GM23338 (cell line): ENCODE measurements at regions not wholly inside any gene's neighbourhood (a gene's known extent, or its start where the extent isn't known, plus 50 kb on each side); places are given as distances from the start of the nearest gene placed in this dataset.

ENCODE experiments used
- ATAC-seq: fragments of 200-7000 bp; cut with Tn5 transposase; 3 replicates; pipeline ENCODE4 v1.9.1; 2020
- DNase-seq: peaks from one replicate; pipeline ENCODE4 v3.0.0-alpha.2; 2015; ENCODE audit warnings: low spot score
- H2AFZ ChIP-seq: fragments of 200-600 bp; sonication (generic); 2 replicates; pipeline ENCODE4 v1.8.0; 2016; ENCODE audit warnings: antibody characterized with exemption, mild to moderate bottlenecking, moderate library complexity
- H3F3A ChIP-seq: fragments of 200-600 bp; sonication (generic); replicated peaks from 2 replicates; pipeline ENCODE4 v1.8.0; 2017; ENCODE audit warnings: antibody characterized with exemption, mixed run types, low read depth
- H3K27ac ChIP-seq: fragments of 200-600 bp; sonication (generic); 2 replicates; pipeline ENCODE4 v1.6.1; 2016; ENCODE audit warnings: low read depth
- H3K27me3 ChIP-seq: fragments of 200-600 bp; sonication (generic); 2 replicates; pipeline ENCODE4 v1.8.0; 2016; ENCODE audit warnings: mild to moderate bottlenecking, mixed run types, moderate library complexity; ENCODE audit not compliant: insufficient read depth
- H3K36me3 ChIP-seq: fragments of 200-600 bp; sonication (generic); 2 replicates; pipeline ENCODE4 v1.8.0; 2016; ENCODE audit warnings: mild to moderate bottlenecking; ENCODE audit not compliant: insufficient read depth
- H3K4me1 ChIP-seq: fragments of 200-600 bp; sonication (generic); 2 replicates; pipeline ENCODE4 v1.8.0; 2016; ENCODE audit warnings: mild to moderate bottlenecking, moderate library complexity; ENCODE audit not compliant: insufficient read depth
- H3K4me2 ChIP-seq: fragments of 200-600 bp; sonication (generic); 2 replicates; pipeline ENCODE4 v1.7.1; 2017; ENCODE audit warnings: mixed run types
- H3K4me3 ChIP-seq: fragments of 200-600 bp; sonication (generic); 2 replicates; pipeline ENCODE4 v1.6.1; 2016; ENCODE audit warnings: mixed run types
- H3K79me2 ChIP-seq: fragments of 200-600 bp; sonication (generic); replicated peaks from 2 replicates; pipeline ENCODE4 v1.8.0; 2017; ENCODE audit warnings: mild to moderate bottlenecking; ENCODE audit not compliant: insufficient read depth
- H3K9me2 ChIP-seq: fragments of 200-600 bp; sonication (generic); 2 replicates; pipeline ENCODE4 v1.8.0; 2017; ENCODE audit not compliant: insufficient read depth
- H4K20me1 ChIP-seq: fragments of 200-600 bp; sonication (generic); replicated peaks from 2 replicates; pipeline ENCODE4 v1.8.0; 2017; ENCODE audit warnings: mild to moderate bottlenecking; ENCODE audit not compliant: insufficient read depth
- H3K27ac Mint-ChIP-seq: 2 replicates; pipeline ENCODE4 v1.8.0; 2020; ENCODE audit warnings: inconsistent platforms, mild to moderate bottlenecking, moderate library complexity, mixed read lengths
- H3K27me3 Mint-ChIP-seq: 3 replicates; pipeline ENCODE4 v1.8.0; 2022; ENCODE audit warnings: low read depth, mild to moderate bottlenecking, moderate library complexity, mixed read lengths, inconsistent platforms; ENCODE audit not compliant: insufficient read depth, poor library complexity
- H3K36me3 Mint-ChIP-seq: 3 replicates; pipeline ENCODE4 v1.8.0; 2021; ENCODE audit warnings: low read depth, mild to moderate bottlenecking, inconsistent platforms, moderate library complexity, mixed read lengths
- H3K4me1 Mint-ChIP-seq: 3 replicates; pipeline ENCODE4 v1.8.0; 2020; ENCODE audit warnings: mild to moderate bottlenecking, inconsistent platforms, mixed read lengths
- H3K4me3 Mint-ChIP-seq: 3 replicates; pipeline ENCODE4 v1.8.0; 2021; ENCODE audit warnings: moderate library complexity, mild to moderate bottlenecking, inconsistent platforms, mixed read lengths
- H3K9me3 Mint-ChIP-seq: 3 replicates; pipeline ENCODE4 v1.8.0; 2020; ENCODE audit warnings: moderate library complexity, mild to moderate bottlenecking, inconsistent platforms, mixed read lengths
- CREB1 ChIP-seq: fragments of 250-450 bp; sonication (Bioruptor Pico); IDR thresholded peaks from 2 replicates; pipeline ENCODE4 v1.5.0; 2020; ENCODE audit warnings: low read depth, mild to moderate bottlenecking, moderate library complexity
- EZH2 ChIP-seq: fragments of 200-600 bp; sonication (generic); IDR thresholded peaks from one replicate; pipeline ENCODE4 v1.8.0; 2017; ENCODE audit warnings: antibody characterized with exemption, mild to moderate bottlenecking, low read depth; ENCODE audit not compliant: unreplicated experiment
- EZH2phosphoT487 ChIP-seq: fragments of 200-600 bp; sonication (generic); IDR thresholded peaks from one replicate; pipeline ENCODE4 v1.8.1; 2018; ENCODE audit warnings: antibody characterized with exemption; ENCODE audit not compliant: unreplicated experiment
- JUNB ChIP-seq: IDR thresholded peaks from one replicate; pipeline ENCODE4 v1.6.1; 2016; ENCODE audit warnings: antibody characterized with exemption; ENCODE audit not compliant: unreplicated experiment
- NANOG ChIP-seq: IDR thresholded peaks from 2 replicates; pipeline ENCODE4 v1.6.1; 2016; ENCODE audit warnings: antibody characterized with exemption, borderline replicate concordance
- STAT1 ChIP-seq: IDR thresholded peaks from one replicate; pipeline ENCODE4 v1.6.1; 2016; ENCODE audit warnings: antibody characterized with exemption; ENCODE audit not compliant: unreplicated experiment
- ZNF114 ChIP-seq: fragments of 250-450 bp; sonication (Bioruptor Pico); IDR thresholded peaks from 2 replicates; pipeline ENCODE4 v1.5.0; 2020; ENCODE audit warnings: mild to moderate bottlenecking, moderate library complexity
- ZNF331 ChIP-seq: fragments of 250-450 bp; sonication (Bioruptor Pico); IDR thresholded peaks from 2 replicates; pipeline ENCODE4 v1.5.0; 2020; ENCODE audit warnings: low read depth, mild to moderate bottlenecking, moderate library complexity
- TF ChIP-seq, protein P1 (sequence below): fragments of 250-450 bp; sonication (Bioruptor Pico); IDR thresholded peaks from 2 replicates; pipeline ENCODE4 v1.5.0; 2020; ENCODE audit warnings: mild to moderate bottlenecking, moderate library complexity
- TF ChIP-seq, protein P2 (sequence below): IDR thresholded peaks from one replicate; pipeline ENCODE4 v1.6.1; 2018; ENCODE audit warnings: antibody characterized with exemption; ENCODE audit not compliant: unreplicated experiment
- TF ChIP-seq, protein P3 (sequence below): IDR thresholded peaks from 2 replicates; pipeline ENCODE4 v1.6.1; 2016; ENCODE audit warnings: antibody characterized with exemption

DNA sequence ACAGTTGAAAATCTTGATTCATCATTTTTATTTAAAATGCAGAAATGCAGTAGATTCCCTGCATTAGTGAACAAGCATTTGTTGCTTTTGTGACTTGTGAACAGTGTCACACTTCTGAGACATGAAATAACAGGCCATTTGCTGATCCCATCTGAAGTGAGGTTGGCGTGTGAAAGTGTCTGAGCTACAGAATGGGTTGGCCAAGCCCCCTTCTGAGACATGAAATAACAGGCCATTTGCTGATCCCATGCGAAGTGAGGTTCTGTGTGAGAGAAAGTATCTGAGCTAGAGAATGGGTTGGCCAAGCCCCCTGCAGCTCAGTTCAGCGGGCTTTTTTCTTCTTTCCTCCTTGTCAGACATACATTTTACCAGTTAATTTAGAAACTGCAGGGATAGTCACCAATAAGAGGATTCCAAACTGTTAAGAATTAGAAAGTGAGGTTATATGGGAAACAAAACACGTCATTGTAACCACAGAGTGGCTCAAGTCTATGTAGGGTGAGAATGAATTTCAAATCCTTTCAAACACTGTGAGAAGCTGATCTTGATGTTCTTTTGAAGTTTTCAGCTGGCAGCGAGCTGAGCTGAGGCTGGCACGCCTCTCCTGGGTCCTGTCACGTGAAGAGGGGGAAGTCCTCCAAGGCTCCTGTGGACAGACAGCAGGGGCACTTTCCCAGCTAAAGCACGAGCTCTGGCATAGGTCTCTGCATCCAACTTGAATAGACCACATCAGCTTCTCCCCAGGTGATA, 339.2 kb upstream of the SALL3 start:
- peaks cover under 1% of the 10 kb centered on the region; the same call in 1 of the 2 replicates for H3K36me3 ChIP-seq
- no peak overlapping the region for H3K4me3 Mint-ChIP-seq
- no peak overlapping the region for H2AFZ ChIP-seq
- peaks cover 63% of the 10 kb centered on the region for H3K36me3 Mint-ChIP-seq
- H3K27ac Mint-ChIP-seq: no peak overlapping the region
- H3K27me3 Mint-ChIP-seq: peaks cover 6% of the 10 kb centered on the region
- H3K27ac ChIP-seq: no peak overlapping the region
- no peaks in the 10 kb centered on the region for H4K20me1 ChIP-seq
- no peak for TF ChIP-seq CREB1 (CRISPR knock-in tag)
- TF ChIP-seq EZH2: no peak
- TF ChIP-seq ZNF331: no peak
- no peak for TF ChIP-seq STAT1
- no peak for TF ChIP-seq NANOG
- TF ChIP-seq, protein P1, sequence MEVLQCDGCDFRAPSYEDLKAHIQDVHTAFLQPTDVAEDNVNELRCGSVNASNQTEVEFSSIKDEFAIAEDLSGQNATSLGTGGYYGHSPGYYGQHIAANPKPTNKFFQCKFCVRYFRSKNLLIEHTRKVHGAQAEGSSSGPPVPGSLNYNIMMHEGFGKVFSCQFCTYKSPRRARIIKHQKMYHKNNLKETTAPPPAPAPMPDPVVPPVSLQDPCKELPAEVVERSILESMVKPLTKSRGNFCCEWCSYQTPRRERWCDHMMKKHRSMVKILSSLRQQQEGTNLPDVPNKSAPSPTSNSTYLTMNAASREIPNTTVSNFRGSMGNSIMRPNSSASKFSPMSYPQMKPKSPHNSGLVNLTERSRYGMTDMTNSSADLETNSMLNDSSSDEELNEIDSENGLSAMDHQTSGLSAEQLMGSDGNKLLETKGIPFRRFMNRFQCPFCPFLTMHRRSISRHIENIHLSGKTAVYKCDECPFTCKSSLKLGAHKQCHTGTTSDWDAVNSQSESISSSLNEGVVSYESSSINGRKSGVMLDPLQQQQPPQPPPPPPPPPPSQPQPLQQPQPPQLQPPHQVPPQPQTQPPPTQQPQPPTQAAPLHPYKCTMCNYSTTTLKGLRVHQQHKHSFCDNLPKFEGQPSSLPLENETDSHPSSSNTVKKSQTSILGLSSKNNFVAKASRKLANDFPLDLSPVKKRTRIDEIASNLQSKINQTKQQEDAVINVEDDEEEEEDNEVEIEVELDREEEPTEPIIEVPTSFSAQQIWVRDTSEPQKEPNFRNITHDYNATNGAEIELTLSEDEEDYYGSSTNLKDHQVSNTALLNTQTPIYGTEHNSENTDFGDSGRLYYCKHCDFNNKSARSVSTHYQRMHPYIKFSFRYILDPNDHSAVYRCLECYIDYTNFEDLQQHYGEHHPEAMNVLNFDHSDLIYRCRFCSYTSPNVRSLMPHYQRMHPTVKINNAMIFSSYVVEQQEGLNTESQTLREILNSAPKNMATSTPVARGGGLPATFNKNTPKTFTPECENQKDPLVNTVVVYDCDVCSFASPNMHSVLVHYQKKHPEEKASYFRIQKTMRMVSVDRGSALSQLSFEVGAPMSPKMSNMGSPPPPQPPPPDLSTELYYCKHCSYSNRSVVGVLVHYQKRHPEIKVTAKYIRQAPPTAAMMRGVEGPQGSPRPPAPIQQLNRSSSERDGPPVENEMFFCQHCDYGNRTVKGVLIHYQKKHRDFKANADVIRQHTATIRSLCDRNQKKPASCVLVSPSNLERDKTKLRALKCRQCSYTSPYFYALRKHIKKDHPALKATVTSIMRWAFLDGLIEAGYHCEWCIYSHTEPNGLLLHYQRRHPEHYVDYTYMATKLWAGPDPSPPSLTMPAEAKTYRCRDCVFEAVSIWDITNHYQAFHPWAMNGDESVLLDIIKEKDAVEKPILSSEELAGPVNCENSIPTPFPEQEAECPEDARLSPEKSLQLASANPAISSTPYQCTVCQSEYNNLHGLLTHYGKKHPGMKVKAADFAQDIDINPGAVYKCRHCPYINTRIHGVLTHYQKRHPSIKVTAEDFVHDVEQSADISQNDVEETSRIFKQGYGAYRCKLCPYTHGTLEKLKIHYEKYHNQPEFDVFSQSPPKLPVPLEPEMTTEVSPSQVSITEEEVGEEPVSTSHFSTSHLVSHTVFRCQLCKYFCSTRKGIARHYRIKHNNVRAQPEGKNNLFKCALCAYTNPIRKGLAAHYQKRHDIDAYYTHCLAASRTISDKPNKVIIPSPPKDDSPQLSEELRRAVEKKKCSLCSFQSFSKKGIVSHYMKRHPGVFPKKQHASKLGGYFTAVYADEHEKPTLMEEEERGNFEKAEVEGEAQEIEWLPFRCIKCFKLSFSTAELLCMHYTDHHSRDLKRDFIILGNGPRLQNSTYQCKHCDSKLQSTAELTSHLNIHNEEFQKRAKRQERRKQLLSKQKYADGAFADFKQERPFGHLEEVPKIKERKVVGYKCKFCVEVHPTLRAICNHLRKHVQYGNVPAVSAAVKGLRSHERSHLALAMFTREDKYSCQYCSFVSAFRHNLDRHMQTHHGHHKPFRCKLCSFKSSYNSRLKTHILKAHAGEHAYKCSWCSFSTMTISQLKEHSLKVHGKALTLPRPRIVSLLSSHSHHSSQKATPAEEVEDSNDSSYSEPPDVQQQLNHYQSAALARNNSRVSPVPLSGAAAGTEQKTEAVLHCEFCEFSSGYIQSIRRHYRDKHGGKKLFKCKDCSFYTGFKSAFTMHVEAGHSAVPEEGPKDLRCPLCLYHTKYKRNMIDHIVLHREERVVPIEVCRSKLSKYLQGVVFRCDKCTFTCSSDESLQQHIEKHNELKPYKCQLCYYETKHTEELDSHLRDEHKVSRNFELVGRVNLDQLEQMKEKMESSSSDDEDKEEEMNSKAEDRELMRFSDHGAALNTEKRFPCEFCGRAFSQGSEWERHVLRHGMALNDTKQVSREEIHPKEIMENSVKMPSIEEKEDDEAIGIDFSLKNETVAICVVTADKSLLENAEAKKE (CRISPR knock-in tag): no peak
- TF ChIP-seq, protein P2, sequence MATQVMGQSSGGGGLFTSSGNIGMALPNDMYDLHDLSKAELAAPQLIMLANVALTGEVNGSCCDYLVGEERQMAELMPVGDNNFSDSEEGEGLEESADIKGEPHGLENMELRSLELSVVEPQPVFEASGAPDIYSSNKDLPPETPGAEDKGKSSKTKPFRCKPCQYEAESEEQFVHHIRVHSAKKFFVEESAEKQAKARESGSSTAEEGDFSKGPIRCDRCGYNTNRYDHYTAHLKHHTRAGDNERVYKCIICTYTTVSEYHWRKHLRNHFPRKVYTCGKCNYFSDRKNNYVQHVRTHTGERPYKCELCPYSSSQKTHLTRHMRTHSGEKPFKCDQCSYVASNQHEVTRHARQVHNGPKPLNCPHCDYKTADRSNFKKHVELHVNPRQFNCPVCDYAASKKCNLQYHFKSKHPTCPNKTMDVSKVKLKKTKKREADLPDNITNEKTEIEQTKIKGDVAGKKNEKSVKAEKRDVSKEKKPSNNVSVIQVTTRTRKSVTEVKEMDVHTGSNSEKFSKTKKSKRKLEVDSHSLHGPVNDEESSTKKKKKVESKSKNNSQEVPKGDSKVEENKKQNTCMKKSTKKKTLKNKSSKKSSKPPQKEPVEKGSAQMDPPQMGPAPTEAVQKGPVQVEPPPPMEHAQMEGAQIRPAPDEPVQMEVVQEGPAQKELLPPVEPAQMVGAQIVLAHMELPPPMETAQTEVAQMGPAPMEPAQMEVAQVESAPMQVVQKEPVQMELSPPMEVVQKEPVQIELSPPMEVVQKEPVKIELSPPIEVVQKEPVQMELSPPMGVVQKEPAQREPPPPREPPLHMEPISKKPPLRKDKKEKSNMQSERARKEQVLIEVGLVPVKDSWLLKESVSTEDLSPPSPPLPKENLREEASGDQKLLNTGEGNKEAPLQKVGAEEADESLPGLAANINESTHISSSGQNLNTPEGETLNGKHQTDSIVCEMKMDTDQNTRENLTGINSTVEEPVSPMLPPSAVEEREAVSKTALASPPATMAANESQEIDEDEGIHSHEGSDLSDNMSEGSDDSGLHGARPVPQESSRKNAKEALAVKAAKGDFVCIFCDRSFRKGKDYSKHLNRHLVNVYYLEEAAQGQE: no peak
- no peak for TF ChIP-seq JUNB
- TF ChIP-seq, protein P3, sequence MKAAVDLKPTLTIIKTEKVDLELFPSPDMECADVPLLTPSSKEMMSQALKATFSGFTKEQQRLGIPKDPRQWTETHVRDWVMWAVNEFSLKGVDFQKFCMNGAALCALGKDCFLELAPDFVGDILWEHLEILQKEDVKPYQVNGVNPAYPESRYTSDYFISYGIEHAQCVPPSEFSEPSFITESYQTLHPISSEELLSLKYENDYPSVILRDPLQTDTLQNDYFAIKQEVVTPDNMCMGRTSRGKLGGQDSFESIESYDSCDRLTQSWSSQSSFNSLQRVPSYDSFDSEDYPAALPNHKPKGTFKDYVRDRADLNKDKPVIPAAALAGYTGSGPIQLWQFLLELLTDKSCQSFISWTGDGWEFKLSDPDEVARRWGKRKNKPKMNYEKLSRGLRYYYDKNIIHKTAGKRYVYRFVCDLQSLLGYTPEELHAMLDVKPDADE: no peak
- no peak for TF ChIP-seq EZH2phosphoT487
- TF ChIP-seq ZNF114 (CRISPR knock-in tag): no peak
- no peaks in the 10 kb centered on the region for H3K9me2 ChIP-seq
- H3K79me2 ChIP-seq: no peaks in the 10 kb centered on the region
- no peak overlapping the region for H3K4me2 ChIP-seq
- H3F3A ChIP-seq: no peaks in the 10 kb centered on the region
- ATAC-seq (no peak), DNase-seq (no peak)
- H3K4me3 ChIP-seq: no peak overlapping the region
- H3K4me1 Mint-ChIP-seq: no peaks in the 10 kb centered on the region
- H3K27me3 ChIP-seq: no peaks in the 10 kb centered on the region
- H3K9me3 Mint-ChIP-seq: peaks cover 92% of the 10 kb centered on the region
- H3K4me1 ChIP-seq: 0 out of 2 replicates have a peak, but pooled peaks cover 3% of the 10 kb centered on the region
